ENCODE measurements at regions not wholly inside any gene's neighbourhood (a gene's known extent, or its start where the extent isn't known, plus 50 kb on each side); places are given as distances from the start of the nearest gene placed in this dataset.

DNA sequence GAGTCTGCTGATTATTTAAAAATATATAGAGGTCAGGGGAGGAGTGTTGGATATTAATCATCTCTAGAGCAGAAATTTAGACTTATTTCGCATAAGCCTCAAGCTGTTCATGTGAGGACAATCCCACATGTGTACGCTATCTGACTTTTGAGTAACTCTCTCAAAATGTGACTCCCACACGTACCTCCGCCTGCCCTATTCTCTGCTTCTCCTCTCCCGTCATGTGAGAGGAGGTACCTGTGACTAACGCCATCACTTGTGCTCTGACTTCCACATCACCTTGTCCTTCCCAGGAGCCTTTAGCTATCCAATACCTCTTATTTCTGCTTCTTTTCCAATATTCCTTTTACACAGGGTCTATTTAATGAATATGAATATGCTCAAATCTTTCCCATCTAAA is 119.3 kb upstream of the CALCR start:
- Histone ChIP-seq H3K23me2 (ENCODE audit: insufficient read length, low read depth, low read length, poor library complexity, severe bottlenecking) (no peaks in the 10 kb centered on the region), H3K56ac (ENCODE audit: insufficient read length, low read depth, low read length) (no peak overlapping the region), H2BK15ac (ENCODE audit: low read depth, low read length) (no peak overlapping the region), H3K9me3 (ENCODE audit: control insufficient read depth, low read depth, low read length) (no peaks in the 10 kb centered on the region), H2AK5ac (ENCODE audit: insufficient read length, low read length) (no peak overlapping the region), H3K14ac (ENCODE audit: insufficient read depth, low read length) (no peak overlapping the region), H4K20me1 (ENCODE audit: control insufficient read depth, insufficient read depth, insufficient read length) (no peaks in the 10 kb centered on the region), H3K23ac (ENCODE audit: insufficient read length, low read depth, low read length) (no peak overlapping the region), H3K27me3 (ENCODE audit: insufficient read depth, low read length) (no peaks in the 10 kb centered on the region), H3K4me1 (ENCODE audit: insufficient read depth, low read length) (no peaks in the 10 kb centered on the region), H2BK12ac (ENCODE audit: insufficient read length, low read depth, low read length) (no peak overlapping the region), H3K4ac (ENCODE audit: low read depth, low read length) (no peak overlapping the region), H2BK20ac (ENCODE audit: low read depth, low read length, poor library complexity, severe bottlenecking) (no peak overlapping the region), H3K4me2 (ENCODE audit: insufficient read depth, insufficient read length, low read length) (no peak overlapping the region), H3T11ph (ENCODE audit: low read length) (no peak overlapping the region), H3K79me1 (ENCODE audit: insufficient read depth, low read depth, low read length, poor library complexity, severe bottlenecking) (no peaks in the 10 kb centered on the region), H3K27ac (ENCODE audit: insufficient read length, low read depth, low read length) (no peak overlapping the region), H2BK120ac (ENCODE audit: low read depth, low read length, poor library complexity, severe bottlenecking) (no peak overlapping the region), H2AFZ (ENCODE audit: low read length) (no peak overlapping the region), H4K91ac (ENCODE audit: insufficient read length, low read depth, low read length) (no peak overlapping the region), H4K5ac (ENCODE audit: insufficient read length, low read depth, low read length) (no peak overlapping the region), H3K9ac (ENCODE audit: extremely low read depth, insufficient read length, low read length) (no peak overlapping the region), H4K8ac (replicated peaks; ENCODE audit: insufficient read length, low read depth, low read length) (no peak overlapping the region), H3K79me2 (ENCODE audit: insufficient read depth, low read length) (no peaks in the 10 kb centered on the region), H3K18ac (ENCODE audit: insufficient read length, low read depth, low read length) (no peak overlapping the region), H2BK5ac (ENCODE audit: insufficient read length, low read length) (no peak overlapping the region)
- Mint-ChIP-seq H3K27me3 (ENCODE audit: low read depth) (no peaks in the 10 kb centered on the region), H3K36me3 (ENCODE audit: insufficient read depth in 1 of 3, low read depth in 3 of 3) (no peaks in the 10 kb centered on the region), H3K4me3 (no peak overlapping the region), H3K9me3 (no peaks in the 10 kb centered on the region), H3K27ac (no peak overlapping the region), H3K4me1 (peaks cover 4 to 8% of the 10 kb centered on the region in 2 experiments; a peak in 3 of 4 replicates)
- no CpG with 5 or more reads among the region's 6 CpGs for WGBS (ENCODE audit: extremely low coverage, insufficient read length, low lambda C conversion rate)
- DNase-seq: no peak
- TF ChIP-seq, protein P1, sequence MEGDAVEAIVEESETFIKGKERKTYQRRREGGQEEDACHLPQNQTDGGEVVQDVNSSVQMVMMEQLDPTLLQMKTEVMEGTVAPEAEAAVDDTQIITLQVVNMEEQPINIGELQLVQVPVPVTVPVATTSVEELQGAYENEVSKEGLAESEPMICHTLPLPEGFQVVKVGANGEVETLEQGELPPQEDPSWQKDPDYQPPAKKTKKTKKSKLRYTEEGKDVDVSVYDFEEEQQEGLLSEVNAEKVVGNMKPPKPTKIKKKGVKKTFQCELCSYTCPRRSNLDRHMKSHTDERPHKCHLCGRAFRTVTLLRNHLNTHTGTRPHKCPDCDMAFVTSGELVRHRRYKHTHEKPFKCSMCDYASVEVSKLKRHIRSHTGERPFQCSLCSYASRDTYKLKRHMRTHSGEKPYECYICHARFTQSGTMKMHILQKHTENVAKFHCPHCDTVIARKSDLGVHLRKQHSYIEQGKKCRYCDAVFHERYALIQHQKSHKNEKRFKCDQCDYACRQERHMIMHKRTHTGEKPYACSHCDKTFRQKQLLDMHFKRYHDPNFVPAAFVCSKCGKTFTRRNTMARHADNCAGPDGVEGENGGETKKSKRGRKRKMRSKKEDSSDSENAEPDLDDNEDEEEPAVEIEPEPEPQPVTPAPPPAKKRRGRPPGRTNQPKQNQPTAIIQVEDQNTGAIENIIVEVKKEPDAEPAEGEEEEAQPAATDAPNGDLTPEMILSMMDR (conservative IDR thresholded peaks at IDR 0.05): no peak

Measured in H9 (cell line).